Osteocyte (in vitro differentiated cells): ENCODE measurements at regions not wholly inside any gene's neighbourhood (a gene's known extent, or its start where the extent isn't known, plus 50 kb on each side); places are given as distances from the start of the nearest gene placed in this dataset.

ENCODE experiments used
- DNase-seq: peaks from one replicate; pipeline ENCODE4 v3.0.0; 2021; ENCODE audit warnings: mixed read lengths; ENCODE audit not compliant: unreplicated experiment; ENCODE audit errors: extremely low spot score
- H3K27ac Mint-ChIP-seq: one replicate; pipeline ENCODE4 v1.8.0; 2021; ENCODE audit warnings: mild to moderate bottlenecking, mixed read lengths; ENCODE audit not compliant: unreplicated experiment
- H3K27me3 Mint-ChIP-seq: one replicate; pipeline ENCODE4 v1.8.0; 2021; ENCODE audit warnings: mixed read lengths; ENCODE audit not compliant: unreplicated experiment
- H3K36me3 Mint-ChIP-seq: one replicate; pipeline ENCODE4 v1.8.0; 2021; ENCODE audit warnings: mixed read lengths; ENCODE audit not compliant: unreplicated experiment
- H3K4me1 Mint-ChIP-seq: one replicate; pipeline ENCODE4 v1.8.0; 2021; ENCODE audit warnings: mixed read lengths; ENCODE audit not compliant: unreplicated experiment
- H3K4me3 Mint-ChIP-seq: one replicate; pipeline ENCODE4 v1.8.0; 2021; ENCODE audit warnings: mild to moderate bottlenecking, moderate library complexity, mixed read lengths; ENCODE audit not compliant: unreplicated experiment
- H3K9me3 Mint-ChIP-seq: one replicate; pipeline ENCODE4 v1.8.0; 2021; ENCODE audit warnings: mixed read lengths; ENCODE audit not compliant: unreplicated experiment
- CTCF ChIP-seq: fragments of 200-600 bp; sonication (generic); IDR thresholded peaks from 2 replicates; pipeline ENCODE4 v1.5.0; 2021; ENCODE audit warnings: antibody characterized with exemption, mild to moderate bottlenecking, moderate library complexity

- DNase-seq = no peak
- no peak overlapping the region for H3K27ac Mint-ChIP-seq
- no peak overlapping the region for H3K4me3 Mint-ChIP-seq
- no peaks in the 10 kb centered on the region for H3K27me3 Mint-ChIP-seq
- no peaks in the 10 kb centered on the region for H3K36me3 Mint-ChIP-seq
- no peak for TF ChIP-seq CTCF
- no peaks in the 10 kb centered on the region for H3K4me1 Mint-ChIP-seq
- H3K9me3 Mint-ChIP-seq = peaks cover 9% of the 10 kb centered on the region
Observed at GRCh38 chr18:30406728-30407127, 635.8 kb downstream of the DSC3 start.

- Mint-ChIP-seq H3K4me1 (no peaks in the 10 kb centered on the region), H3K9me3 (peaks cover 9% of the 10 kb centered on the region), H3K27ac (no peak overlapping the region), H3K27me3 (no peaks in the 10 kb centered on the region), H3K4me3 (no peak overlapping the region), H3K36me3 (no peaks in the 10 kb centered on the region)
- no peak for TF ChIP-seq CTCF
- no peak for DNase-seq
Observed at GRCh38 chr18:30405038-30405437, 637.5 kb downstream of the DSC3 start.

DNA sequence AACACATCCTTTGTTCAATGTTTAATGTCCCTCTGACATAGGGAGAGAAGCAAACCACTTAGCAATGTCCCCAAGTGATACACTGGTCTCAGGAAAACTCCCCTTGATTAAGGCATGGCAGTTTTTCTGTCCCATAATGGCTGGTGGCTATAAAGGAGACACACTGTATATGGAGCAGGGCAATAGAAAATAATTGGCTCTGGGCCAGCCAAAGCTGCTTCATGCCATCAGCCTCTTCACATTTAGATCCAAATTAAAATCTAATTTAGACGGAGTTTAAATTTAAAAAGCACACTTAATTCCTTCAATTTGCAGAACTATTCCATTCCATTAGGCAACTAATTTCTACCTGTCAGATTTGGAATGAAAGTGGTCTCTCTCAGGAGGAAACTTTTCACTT lies 638.1 kb downstream of the DSC3 start:
- Mint-ChIP-seq H3K36me3 (no peaks in the 10 kb centered on the region), H3K27me3 (no peaks in the 10 kb centered on the region), H3K4me1 (no peaks in the 10 kb centered on the region), H3K9me3 (peaks cover 3% of the 10 kb centered on the region), H3K27ac (no peak overlapping the region), H3K4me3 (no peak overlapping the region)
- no peak for TF ChIP-seq CTCF
- DNase-seq = no peak

DNA sequence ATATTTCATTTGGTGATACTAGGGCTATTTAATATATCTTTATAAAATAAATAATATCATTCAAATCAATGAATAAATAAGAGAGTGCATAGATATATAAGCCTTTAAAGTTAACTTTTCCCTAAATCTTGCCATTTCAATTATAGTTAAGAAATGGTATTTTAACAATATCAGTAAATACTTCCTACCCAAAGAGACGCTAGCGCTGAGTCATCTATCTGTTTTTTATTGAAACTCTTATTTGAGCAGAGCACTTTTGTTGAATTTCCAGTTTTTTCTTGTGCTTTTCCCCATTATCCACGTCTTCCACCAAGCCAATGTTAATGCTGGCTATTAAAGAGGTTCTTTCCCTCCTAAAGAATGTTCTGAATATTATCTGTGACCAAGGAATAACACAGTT lies 639.3 kb downstream of the DSC3 start:
- Mint-ChIP-seq H3K27me3 (no peaks in the 10 kb centered on the region), H3K9me3 (no peaks in the 10 kb centered on the region), H3K36me3 (no peaks in the 10 kb centered on the region), H3K4me3 (no peak overlapping the region), H3K27ac (no peak overlapping the region), H3K4me1 (no peaks in the 10 kb centered on the region)
- TF ChIP-seq CTCF = no peak
- DNase-seq = no peak

DNA sequence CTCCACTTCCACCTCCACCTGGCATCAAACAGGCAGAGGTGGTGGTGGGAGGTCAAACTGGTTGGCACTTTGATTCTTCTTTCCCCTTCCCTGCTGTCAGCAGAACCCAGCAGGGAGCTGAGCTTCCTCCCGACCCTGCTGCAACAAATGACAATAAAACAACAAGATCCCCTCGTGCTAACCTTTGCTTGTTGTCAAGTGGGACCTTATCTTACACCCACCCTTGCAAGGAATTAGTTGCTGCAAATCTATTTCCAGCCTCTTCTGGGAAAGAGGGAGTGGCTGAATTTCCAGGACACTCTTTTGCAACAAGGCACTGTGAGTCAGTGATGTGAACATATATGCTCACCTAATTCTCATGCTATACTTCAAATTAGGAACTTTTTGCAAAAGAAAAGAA lies 655.1 kb downstream of the DSC3 start:
- no peaks in the 10 kb centered on the region for H3K36me3 Mint-ChIP-seq
- no peak overlapping the region for H3K27ac Mint-ChIP-seq
- TF ChIP-seq CTCF = no peak
- no peak for DNase-seq
- H3K4me1 Mint-ChIP-seq = no peaks in the 10 kb centered on the region
- H3K27me3 Mint-ChIP-seq = peaks cover 32% of the 10 kb centered on the region
- no peak overlapping the region for H3K4me3 Mint-ChIP-seq
- H3K9me3 Mint-ChIP-seq = peaks cover 4% of the 10 kb centered on the region
